Middle frontal gyrus (tissue), 1 donor: ENCODE measurements at regions not wholly inside any gene's neighbourhood (a gene's known extent, or its start where the extent isn't known, plus 50 kb on each side); places are given as distances from the start of the nearest gene placed in this dataset.

Experiments
- DNase-seq: peaks from one replicate; pipeline ENCODE4 v3.0.0-alpha.2; 2015; ENCODE audit warnings: low spot score; ENCODE audit errors: extremely low spot score

GRCh38 chr7:26458466-26459145 lies 166.9 kb downstream of the SNX10 start:
- DNase-seq, result no peak

- DNase-seq, result no peak
Observed at GRCh38 chr7:26459540-26460193, 168.0 kb downstream of the SNX10 start.

GRCh38 chr7:26460351-26461085 lies 168.9 kb downstream of the SNX10 start:
- DNase-seq, result no peak

- DNase-seq, result no peak
Observed at GRCh38 chr7:26461518-26461917, 169.9 kb downstream of the SNX10 start.

GRCh38 chr7:26466007-26466406 lies 174.3 kb downstream of the SNX10 start:
- no peak for DNase-seq

GRCh38 chr7:26467104-26467503 lies 175.4 kb downstream of the SNX10 start:
- DNase-seq, result no peak

GRCh38 chr7:26467541-26467940 lies 175.9 kb downstream of the SNX10 start:
- no peak for DNase-seq

- no peak for DNase-seq
Observed at GRCh38 chr7:26468625-26469024, 177.0 kb downstream of the SNX10 start.

GRCh38 chr7:26469188-26469587 lies 177.5 kb downstream of the SNX10 start:
- DNase-seq, result no peak

GRCh38 chr7:26470691-26471090 lies 179.0 kb downstream of the SNX10 start:
- DNase-seq, result no peak

GRCh38 chr7:26471306-26472075 lies 179.8 kb downstream of the SNX10 start:
- no peak for DNase-seq

GRCh38 chr7:26472971-26473370 lies 181.3 kb downstream of the SNX10 start:
- DNase-seq, result no peak

- no peak for DNase-seq
Observed at GRCh38 chr7:26476271-26476670, 184.6 kb downstream of the SNX10 start.

- DNase-seq, result peak; percentile 6
Observed at GRCh38 chr7:26477381-26477990, 185.8 kb downstream of the SNX10 start.

GRCh38 chr7:26478550-26478949 lies 186.9 kb downstream of the SNX10 start:
- no peak for DNase-seq

- no peak for DNase-seq
Observed at GRCh38 chr7:26479581-26479980, 187.9 kb downstream of the SNX10 start.

GRCh38 chr7:26480156-26480555 lies 188.5 kb downstream of the SNX10 start:
- DNase-seq, result no peak

- no peak for DNase-seq
Observed at GRCh38 chr7:26482927-26483326, 191.3 kb downstream of the SNX10 start.

GRCh38 chr7:26483843-26484242 lies 192.2 kb downstream of the SNX10 start:
- no peak for DNase-seq

- no peak for DNase-seq
Observed at GRCh38 chr7:26485367-26485934, 193.8 kb downstream of the SNX10 start.

GRCh38 chr7:26486153-26486552 lies 194.5 kb downstream of the SNX10 start:
- DNase-seq, result no peak
